ENCODE measurements at regions not wholly inside any gene's neighbourhood (a gene's known extent, or its start where the extent isn't known, plus 50 kb on each side); places are given as distances from the start of the nearest gene placed in this dataset.

DNA sequence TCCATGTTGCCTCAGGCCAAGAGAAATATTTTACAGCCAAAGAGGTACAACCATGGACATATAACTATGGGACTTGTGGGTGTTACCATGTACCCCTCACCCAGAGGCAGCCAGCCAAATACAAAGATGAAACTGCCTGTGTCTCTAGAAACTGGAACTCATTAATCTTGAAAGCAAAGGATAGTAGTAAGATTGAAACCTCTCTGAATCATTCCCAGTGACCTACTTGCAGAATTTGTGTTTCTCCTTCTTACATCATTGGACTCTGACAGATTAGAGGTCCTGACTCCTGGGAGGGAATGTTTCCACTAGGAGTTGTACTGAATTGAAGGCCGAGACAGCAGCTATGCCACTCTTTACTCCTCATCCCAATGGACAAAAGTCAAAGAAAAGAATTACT lies 257.4 kb upstream of the UBASH3B start:
- DNase-seq = no peak

DNA sequence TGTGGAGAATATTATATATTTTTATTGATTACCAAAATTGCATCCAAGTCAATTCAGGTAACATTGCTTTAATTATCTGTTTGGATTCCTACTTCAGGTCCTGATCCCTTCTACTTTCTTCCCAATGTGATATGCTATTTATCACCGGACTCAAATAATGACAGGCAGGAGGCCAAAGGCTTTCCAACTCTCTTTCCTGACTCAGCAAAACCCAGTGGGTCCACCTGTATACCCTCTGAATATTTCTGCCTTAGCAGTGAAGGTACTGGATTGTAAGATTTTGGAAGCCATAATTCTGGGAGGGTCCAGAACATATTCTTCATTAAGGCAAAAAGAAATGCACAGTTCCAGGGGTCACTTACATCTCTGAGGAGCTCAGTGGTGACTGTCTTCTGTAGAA lies 260.2 kb upstream of the UBASH3B start:
- DNase-seq = no peak

DNA sequence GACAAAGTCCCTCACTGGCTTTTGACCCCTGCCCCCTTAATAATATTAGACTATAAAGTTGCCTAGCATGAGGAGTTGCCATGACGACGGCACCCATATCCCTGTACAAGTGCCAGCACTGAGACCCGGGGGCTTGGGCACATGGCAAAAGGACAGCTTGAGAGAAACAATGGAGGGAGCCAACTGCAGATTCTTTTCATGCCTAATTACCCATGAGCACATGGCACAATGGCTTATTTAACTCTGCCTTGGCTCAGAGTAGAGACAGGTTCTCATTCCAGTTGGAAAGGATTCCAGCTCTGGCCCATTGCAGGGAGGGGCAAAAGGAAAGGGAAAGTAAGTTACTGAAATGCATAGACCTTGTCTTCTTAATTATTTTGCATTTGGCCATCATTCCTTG lies 261.2 kb upstream of the UBASH3B start:
- no peak for DNase-seq

DNA sequence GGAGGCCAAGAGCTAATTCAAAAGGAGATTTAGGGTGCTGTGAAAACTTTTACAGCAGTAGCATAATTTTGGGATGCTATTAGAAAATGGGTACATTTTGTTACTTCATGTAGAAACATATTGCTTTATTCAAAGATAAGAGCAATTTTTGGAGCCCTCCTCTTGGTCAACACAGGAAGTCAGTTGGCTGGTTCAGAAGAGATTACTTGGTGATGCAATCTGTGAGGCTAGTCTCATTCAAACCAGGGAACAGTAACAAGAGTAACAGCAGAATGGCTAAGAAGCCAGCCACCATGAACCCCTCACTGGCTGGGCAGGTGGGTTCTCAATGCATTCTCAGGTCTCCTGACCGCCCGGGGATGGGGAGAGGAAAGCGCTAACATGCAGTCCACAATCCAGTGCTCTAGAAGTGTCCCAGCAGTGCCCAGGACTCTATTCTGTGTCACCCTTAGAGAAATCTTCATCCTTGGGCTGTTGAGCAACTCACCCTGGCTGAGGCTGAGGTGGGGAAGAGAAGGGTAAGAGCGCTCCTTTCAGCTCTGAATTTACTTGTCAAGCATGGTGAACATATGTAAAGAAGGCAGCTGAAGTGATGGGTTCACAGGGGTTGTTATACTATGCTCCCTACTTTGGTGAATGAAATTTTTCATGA lies 262.2 kb upstream of the UBASH3B start:
- no peak for DNase-seq

DNA sequence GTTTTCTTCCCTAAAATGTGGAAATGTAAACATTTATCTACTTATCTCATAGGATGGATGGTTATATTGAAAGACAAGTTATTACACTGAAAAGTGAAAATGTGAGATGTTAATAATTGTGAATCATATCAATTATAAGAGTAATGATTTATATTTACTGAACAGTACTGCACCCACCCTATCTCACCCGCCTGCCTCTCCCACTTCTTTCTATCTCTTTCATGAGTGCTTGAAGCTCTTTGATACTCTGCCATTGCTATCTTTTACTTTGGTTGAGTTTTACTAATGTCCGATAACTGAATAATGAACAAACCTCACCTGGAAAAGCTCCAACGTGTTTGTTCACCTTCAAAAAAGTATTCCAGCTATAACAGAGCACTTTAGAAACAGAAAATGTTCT lies 263.0 kb upstream of the UBASH3B start:
- no peak for DNase-seq

DNA sequence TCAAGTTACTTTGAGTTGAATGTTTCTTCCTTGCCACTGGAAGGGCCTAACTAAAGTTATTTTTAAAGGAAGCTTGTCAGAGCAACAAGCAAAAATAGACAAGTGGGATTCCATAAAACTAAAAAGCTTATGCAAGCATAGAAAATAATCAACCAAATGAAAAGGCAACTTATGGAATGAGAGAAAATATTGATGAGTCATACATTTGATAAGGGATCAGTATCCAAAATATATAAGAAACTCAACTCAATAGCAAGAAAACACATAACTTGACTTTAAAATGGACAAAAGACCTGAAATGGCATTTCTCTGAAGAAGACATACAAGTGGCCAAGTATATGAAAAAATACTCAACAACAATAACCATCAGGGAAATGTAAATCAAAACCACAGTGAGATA lies 264.5 kb upstream of the UBASH3B start:
- no peak for DNase-seq

DNA sequence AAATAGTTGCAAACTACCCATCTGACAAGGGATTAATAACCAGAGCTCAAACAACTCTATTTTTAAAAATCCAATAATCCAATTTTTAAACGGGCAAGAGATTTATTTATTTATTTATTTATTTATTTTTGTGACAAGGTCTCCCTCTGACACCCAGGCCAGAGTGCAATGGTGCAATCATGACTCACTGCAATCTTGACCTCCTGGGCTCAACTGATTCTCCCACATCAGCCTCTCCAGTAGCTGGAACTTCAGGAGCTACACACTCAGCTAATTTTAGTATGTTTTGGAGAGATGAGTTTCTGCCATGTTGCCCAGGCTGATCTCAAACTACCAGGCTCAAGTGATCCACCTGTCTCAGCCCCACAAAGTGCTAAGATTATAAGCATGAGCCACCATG lies 267.2 kb upstream of the BLID start:
- DNase-seq = no peak

DNA sequence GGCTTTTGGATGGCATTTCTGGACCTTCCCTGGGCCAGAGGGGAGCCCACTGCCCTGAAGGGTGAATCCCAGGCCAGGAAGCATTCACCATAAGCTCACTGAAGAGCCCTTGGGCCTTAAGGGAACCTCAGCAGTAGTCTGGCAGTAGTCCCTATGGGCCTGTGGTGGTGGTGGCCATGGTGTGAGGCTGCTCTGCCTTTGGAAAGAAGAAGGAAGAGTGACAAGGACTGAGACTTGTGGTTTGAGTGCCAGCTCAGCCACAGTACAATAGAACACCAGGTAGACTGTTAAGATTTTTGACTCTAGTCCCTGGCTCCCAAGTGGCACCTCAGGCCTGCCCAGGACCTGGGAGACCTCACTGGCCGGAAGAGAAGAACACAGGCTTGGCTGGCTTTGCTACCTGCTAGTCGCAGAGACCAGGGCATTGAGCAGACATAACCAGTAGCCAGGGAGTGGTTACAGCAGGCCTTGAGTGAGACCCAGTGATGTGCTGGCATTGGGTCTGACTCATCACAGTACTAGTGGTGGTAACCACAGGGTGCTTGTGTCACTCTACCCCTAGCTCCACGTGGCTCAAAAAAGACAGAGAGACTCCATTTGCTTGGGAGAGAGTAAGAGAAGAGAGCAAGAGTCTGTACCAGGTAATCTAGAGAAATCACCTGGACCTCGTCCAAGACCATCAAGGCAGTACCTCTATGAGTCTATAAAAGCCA lies 259.8 kb upstream of the BLID start:
- no peak for DNase-seq

DNA sequence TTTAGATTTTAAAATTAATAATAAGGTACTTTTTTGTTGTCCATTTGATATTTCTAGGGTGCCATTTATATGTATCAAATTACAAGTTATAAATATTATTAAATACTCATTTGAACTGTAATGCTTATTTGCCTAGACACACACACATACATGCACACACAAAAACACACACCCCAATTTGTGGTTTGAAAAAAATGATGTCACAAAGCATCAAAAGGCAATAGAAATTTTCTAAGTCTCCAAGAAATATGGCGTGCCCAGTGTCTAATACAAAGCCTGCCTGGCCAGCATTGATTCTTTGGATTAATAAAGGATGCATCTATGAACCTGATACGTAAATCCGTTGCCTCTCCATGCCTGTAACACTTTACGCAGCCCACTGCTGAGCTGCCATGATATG lies 252.8 kb upstream of the BLID start:
- DNase-seq = no peak

DNA sequence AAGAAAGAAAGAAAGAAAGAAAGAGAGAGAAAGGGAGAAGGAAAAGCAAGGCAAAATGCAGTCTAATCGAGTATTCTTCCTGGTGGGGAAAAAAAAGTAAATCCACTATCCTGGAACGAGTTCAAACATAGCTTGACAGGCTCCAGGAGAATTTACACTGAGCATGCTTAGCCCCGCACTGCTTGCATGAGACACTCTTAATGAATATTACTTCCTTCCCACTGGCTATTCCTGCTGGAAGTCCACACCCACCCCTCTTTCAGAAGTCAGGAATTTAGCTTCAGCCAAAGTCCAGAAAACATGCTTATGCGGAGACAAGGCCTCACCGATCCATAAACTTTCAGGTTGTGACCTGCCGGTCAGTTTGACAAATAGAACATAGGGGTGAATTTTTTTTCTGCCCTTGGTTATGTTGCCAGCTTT lies 251.8 kb upstream of the BLID start:
- no peak for DNase-seq

DNA sequence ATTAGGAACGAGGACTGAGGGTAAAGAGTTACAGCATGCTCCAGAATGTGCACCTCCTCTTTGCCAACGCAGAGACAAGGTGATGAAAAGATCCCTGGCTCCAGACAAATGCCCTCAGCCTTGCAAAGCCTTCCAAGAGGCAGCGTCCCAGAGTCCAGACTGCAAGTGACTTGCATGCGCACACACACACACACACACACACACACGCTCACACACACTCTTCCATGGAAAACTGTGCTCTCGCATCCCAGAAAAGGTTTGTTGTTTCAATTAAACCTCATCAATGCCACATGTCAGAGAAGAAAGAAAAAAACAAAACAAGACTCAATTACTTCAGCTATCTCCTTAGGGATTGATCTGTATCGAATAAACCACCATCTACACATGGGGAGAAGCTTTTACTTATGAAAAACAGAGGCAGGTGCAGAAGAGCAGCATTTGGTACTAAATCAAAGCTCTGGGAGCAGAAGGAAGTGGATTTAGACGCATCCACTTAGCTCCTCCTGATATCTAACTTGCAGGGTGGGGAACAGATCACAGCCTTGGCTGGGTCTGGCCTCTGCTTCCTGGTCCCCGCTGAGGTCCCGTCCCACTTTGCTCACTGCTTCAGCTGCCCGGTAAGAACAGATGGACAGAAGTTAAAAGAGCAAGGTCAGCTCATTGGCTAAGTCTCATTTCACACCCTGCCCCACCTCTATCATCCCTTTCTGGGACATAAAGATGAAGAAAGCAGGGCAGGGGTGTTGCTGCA lies 249.8 kb upstream of the BLID start:
- DNase-seq = no peak

DNA sequence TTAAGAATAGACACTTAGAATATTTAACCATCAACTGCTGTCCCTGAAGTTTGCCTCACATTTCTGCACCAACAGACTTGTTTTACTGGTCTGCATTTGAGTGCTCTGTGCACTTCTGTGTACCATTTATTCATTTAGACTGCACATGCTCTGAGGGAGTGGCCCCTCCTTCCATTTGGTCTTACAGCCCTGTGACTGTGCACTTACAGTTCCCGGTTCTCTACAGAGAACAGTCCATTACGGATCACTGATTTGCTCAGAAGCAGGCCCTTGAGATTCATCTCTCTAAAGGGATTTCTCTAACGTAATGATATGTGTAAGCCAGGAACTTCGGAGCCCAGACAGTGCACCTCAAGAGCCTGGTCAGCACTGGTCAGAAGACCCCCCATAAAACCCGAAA lies 247.3 kb upstream of the BLID start:
- no peak for DNase-seq

DNA sequence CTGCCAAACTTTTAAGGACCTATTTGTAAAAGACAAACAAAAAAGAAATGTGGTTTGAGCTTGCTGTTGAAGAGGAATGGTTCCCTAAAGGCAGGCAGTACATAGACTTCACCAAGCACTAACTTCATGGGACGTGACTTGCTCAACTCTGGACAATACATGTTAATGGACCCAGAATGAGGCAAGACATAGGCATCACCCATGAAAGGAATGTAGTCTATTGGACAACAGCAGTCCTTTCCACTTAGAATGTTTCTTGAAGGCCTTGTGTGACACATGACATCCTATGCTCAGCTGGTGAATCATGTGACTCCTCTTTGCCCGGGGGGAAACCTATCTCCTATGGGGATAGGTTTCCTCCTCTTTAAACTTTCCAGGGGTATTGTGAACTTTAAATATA lies 246.4 kb upstream of the BLID start:
- DNase-seq = no peak

DNA sequence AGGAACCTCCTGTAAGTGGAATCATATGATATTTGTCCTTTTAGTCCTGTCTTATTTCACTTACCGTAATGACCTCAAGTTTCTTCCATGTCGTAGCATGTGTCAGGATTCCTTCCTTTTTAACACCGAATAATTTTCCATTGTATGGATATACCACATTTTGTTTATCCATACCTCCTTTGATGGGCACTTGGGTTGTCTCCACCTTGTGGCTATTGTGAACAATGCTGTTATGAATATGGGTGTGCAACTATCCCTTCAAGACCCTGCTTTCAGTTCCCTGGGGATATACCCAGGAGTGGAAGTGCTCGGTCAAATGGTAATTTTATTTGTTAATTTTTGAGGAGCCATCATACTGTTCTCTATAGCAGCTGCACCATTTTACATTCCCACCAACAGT lies 244.9 kb upstream of the BLID start:
- DNase-seq = no peak

DNA sequence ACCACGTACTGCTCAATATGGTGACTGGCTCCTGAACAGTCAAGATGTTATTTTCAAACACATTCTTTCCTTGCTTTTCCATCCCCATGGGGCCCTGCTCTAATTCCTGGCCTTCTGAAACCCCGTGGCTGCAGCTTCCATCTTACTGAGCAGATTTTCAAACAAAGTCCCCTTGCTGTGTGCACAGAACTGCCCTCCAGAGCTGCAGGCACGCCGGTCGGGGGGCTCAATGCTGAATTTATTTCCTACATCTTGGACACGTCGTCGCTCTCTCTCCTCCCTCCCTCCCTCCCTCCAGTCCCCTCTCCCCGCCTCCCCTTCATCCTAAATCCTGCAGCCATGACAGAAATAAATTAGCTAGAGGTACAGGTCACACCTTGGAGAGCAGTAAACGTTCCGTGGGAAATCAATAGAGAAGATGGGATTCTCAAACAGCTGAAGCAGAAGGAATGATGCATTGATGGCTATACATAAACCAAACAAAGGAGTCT lies 243.1 kb upstream of the BLID start:
- DNase-seq = no peak

DNA sequence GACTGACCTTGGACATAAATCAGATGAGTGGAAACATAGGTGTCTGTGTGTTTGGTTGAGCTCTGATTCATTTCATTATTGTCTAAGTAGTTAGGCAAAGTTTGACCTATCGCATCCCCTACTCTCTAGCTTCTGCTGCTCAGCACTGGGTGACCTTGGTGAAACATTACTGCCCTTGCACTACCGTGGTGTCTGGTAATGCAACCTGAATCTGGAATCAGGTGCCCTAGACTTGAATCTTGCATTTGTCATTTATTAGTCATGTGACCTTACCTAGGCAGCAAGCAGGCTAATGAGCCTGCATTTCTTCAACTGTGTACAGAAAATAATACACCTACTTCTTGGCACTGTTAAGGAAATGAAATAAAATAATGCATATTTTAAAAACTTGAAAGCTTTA lies 242.3 kb upstream of the BLID start:
- no peak for DNase-seq

DNA sequence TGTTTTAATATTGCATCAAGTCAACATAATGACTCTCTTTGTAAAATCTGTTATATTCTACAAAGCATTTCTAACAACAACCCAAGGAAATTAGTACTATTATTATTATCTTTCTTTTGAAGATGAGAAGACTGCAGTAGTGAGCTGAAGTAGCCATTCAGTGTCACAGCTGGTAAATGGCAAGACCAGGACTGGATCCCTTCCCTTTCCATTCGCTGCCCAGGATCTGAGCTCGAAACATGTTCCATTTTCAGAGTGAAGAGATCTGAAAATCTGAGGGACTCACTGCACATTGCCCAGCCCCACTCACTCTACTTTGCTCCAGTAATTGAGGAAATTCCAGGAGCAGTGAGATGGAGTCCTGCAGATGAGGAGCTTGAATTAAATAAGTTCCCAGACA lies 240.0 kb upstream of the BLID start:
- no peak for DNase-seq

DNA sequence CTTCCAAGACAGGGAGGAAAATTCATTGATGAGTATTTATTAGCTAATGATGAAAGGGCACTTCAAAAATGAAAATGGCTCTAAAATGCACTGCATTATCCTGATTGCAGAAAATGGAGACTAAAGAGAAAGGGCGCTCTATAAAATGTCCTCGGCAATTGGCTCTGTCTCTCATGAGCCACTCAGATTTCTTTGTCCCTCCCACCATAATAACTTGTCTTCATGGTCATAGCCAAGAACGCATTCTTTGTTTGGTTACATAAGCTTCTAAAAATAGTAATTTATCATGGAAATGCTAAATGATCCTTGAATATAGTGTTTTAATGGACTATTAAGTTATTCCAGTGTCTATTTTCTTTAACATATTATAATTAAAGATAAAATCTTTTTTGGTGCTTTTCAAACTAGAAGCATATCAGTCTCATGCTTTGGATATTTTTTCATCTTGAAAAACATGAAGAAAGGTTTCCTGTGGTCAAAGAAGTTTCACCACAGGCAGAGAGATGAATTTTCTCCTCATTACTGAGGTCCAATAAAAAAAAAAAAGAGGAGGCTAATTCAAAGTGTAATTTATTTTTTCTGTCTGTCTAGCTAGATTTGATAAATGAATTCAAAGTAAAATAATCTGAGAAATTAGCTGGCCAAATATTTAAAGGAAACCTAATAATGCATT lies 238.1 kb upstream of the BLID start:
- DNase-seq = no peak

DNA sequence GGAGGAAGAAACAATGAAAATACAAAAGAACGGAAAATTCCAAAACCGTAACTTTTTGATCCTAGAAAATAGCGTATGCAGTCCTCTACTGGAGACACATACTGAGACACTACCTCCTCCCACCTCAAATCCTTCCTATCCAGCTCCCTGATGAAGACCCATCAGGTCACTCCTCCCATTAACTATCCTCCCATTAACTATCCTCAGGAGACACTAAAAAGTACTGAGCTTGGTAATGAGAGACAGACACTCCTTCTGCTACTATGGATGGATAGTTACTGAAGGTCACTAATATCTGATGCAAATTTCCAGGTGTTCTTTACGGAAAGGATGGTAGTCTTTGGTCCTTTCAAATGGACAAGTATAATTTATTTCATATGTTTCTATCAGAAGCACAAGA lies 237.5 kb upstream of the BLID start:
- no peak for DNase-seq

DNA sequence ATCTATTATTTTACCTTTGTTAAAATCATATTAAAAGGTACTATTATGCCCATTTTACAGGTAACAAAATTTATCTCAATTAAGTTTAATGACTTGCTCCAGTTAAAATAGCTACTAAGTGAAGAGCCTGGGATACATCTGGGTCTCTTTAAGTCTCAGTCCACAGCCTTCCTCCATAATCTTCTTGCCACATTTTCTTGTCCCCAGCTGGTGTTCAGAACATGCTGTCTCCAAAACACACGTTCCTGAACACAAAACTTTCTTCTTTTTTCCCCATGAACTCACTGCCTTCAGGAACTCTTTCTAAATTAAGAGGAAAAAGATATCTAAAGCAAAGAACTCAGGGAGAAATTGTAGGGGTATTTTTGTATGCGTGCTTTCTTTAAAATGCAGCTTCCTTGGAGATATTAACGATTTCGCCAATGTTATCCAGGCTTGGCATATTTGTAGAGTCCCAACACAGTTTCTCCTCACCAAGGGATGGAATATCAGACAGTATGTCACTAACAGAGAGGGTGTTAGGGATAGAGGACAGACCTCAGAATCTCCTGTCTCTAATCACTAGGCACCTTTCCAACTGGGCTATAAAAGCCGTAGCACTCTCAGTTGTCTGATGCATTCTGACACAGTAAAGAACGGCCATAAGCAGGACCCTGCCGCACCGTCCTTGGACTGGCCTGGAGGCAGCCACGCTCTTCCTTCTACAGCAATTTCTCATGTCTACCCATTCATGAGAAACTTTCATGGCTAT lies 232.8 kb upstream of the BLID start:
- no peak for DNase-seq

DNA sequence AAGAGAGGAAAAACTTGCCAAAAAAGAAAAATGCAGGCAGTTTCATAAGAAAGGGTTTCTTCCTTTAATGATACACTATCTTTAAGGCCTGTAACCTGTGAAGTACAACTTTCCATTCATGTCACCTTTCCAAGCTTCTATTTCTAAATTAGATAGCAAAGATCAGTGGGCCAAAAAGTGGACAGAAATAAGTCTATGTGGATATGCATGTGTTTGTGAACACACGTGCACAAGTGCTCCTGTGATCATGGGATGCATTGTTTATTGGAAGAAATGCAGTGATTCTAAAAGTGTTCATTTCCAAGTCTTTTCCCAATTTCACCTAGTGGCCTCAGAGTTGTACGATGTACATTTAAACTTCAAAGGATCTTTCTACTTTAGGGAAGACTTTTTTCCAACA lies 230.0 kb upstream of the BLID start:
- DNase-seq = no peak

DNA sequence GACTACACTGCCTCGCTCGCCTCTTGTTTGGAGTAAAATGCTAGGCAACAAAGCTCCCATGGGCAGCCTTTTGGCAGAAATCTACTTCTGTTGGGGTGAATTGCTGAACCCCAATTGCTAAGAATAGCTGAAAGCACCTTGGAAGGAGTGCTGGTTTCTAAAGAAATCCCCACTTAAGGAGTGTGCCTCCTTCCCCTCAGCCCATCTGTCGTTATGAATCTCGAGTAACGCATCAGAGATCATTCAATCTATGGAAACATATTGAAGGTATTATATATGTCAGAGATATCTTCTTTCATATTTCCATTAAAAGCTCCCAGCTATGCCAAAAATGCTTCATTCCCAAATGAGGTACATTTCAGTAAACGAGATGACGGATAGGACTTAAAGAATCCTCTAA lies 229.6 kb upstream of the BLID start:
- no peak for DNase-seq

DNA sequence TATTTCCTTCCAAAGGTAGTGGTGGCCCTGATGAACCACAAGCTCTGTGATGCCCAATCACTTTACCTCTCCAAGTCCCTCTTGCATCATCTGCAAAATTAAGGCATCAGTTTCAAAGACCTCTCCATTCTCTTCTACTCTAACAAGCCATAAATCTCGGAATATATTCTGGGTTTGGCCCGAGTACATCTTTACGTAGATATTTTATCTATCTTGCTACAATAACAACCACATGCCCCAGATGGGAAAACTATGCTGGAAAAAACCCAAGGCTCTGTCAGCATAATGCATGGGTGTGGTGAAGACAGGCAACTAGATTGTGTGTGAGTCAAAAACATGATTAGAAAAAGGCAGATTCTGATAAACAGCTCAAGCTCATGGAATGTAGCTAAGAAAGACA lies 228.2 kb upstream of the BLID start:
- DNase-seq = no peak
